ENCODE measurements at regions not wholly inside any gene's neighbourhood (a gene's known extent, or its start where the extent isn't known, plus 50 kb on each side); places are given as distances from the start of the nearest gene placed in this dataset.

GRCh38 chr2:14303366-14304115 is 329.0 kb upstream of the LRATD1 start:
- DNase-seq, result no peak

- no peak for DNase-seq
These were observed 328.2 kb upstream of the LRATD1 start for GRCh38 chr2:14304326-14304725.

- DNase-seq, result no peak
These were observed 326.2 kb upstream of the LRATD1 start for GRCh38 chr2:14306268-14306861.

GRCh38 chr2:14313341-14313740 is 319.2 kb upstream of the LRATD1 start:
- no peak for DNase-seq

- DNase-seq, result no peak
These were observed 315.9 kb upstream of the LRATD1 start for GRCh38 chr2:14316594-14316993.

GRCh38 chr2:14321357-14321756 is 311.2 kb upstream of the LRATD1 start:
- DNase-seq, result no peak

- DNase-seq, result no peak
These were observed 310.2 kb upstream of the LRATD1 start for GRCh38 chr2:14322306-14322705.

- no peak for DNase-seq
These were observed 308.2 kb upstream of the LRATD1 start for GRCh38 chr2:14324308-14324707.

GRCh38 chr2:14330884-14331283 is 301.6 kb upstream of the LRATD1 start:
- DNase-seq, result no peak

GRCh38 chr2:14336759-14337382 is 295.6 kb upstream of the LRATD1 start:
- no peak for DNase-seq

- no peak for DNase-seq
These were observed 291.8 kb upstream of the LRATD1 start for GRCh38 chr2:14340703-14341102.

GRCh38 chr2:14342313-14342712 is 290.2 kb upstream of the LRATD1 start:
- no peak for DNase-seq

- no peak for DNase-seq
These were observed 288.2 kb upstream of the LRATD1 start for GRCh38 chr2:14344355-14344754.

GRCh38 chr2:14348247-14348646 is 284.3 kb upstream of the LRATD1 start:
- no peak for DNase-seq

- DNase-seq, result no peak
These were observed 281.7 kb upstream of the LRATD1 start for GRCh38 chr2:14350856-14351255.

- no peak for DNase-seq
These were observed 280.4 kb upstream of the LRATD1 start for GRCh38 chr2:14352067-14352466.

- no peak for DNase-seq
These were observed 278.3 kb upstream of the LRATD1 start for GRCh38 chr2:14354231-14354630.

- no peak for DNase-seq
These were observed 277.4 kb upstream of the LRATD1 start for GRCh38 chr2:14355102-14355501.

GRCh38 chr2:14358339-14358738 is 274.2 kb upstream of the LRATD1 start:
- DNase-seq, result no peak

GRCh38 chr2:14358774-14359173 is 273.7 kb upstream of the LRATD1 start:
- no peak for DNase-seq

- DNase-seq, result no peak
These were observed 269.4 kb upstream of the LRATD1 start for GRCh38 chr2:14363137-14363536.

GRCh38 chr2:14363976-14364375 is 268.5 kb upstream of the LRATD1 start:
- no peak for DNase-seq

GRCh38 chr2:14364471-14364870 is 268.0 kb upstream of the LRATD1 start:
- DNase-seq, result no peak

GRCh38 chr2:14385043-14385442 is 247.5 kb upstream of the LRATD1 start:
- no peak for DNase-seq

Data from NCI-H1092 (cell line).